Thyroid gland (tissue), 4 donors: ENCODE measurements at regions not wholly inside any gene's neighbourhood (a gene's known extent, or its start where the extent isn't known, plus 50 kb on each side); places are given as distances from the start of the nearest gene placed in this dataset.
A peak's percentile ranks its signal among the peaks of the same experiment; 100 is the strongest.

ENCODE experiments used
- DNase-seq, 2 donors: peaks; one replicate each; pipeline ENCODE4 v3.0.0-alpha.2; 2019
- H3K27ac ChIP-seq, 3 donors: fragments of 200-600 bp; sonication (generic); 1 replicate in 2 of 3; 2 replicates in 1 of 3; pipeline ENCODE4 v1.5.1; 2016 to 2019; ENCODE audit warnings: mild to moderate bottlenecking in 1 of 3, moderate library complexity in 1 of 3
- H3K27me3 ChIP-seq: fragments of 200-600 bp; sonication (generic); one replicate; pipeline ENCODE4 v1.5.1; 2019
- H3K36me3 ChIP-seq, 2 donors: fragments of 200-600 bp; sonication (generic); one replicate each; pipeline ENCODE4 v1.5.1; 2016 to 2019
- H3K4me1 ChIP-seq, 2 donors: fragments of 200-600 bp; sonication (generic); one replicate each; pipeline ENCODE4 v1.5.1; 2017 to 2019
- H3K4me3 ChIP-seq, 3 donors: fragments of 200-600 bp; sonication (generic); replicated peaks in 1 of 3; 1 replicate in 2 of 3; 2 replicates in 1 of 3; pipeline ENCODE4 v1.5.1; 2016; ENCODE audit warnings: mild to moderate bottlenecking in 1 of 3
- H3K9me3 ChIP-seq: fragments of 200-600 bp; sonication (generic); one replicate; pipeline ENCODE4 v1.5.1; 2017
- POLR2A ChIP-seq, 2 donors: fragments of 450-650 bp; IDR thresholded peaks; one replicate each; pipeline ENCODE4 v1.6.1; 2017; ENCODE audit warnings: antibody characterized with exemption in 2 of 2, mild to moderate bottlenecking in 2 of 2, moderate library complexity in 1 of 2
- WGBS, 2 donors: methylation state at CpG; one replicate each; pipeline ENCODE4 v1.1.5; 2017; 5-methylcytosine and 5-hydroxymethylcytosine counted together
- intact Hi-C: fragments of 100-400 bp; cut with DNase I; formaldehyde crosslinking; loops from one replicate; pipeline ENCODE4 v1.15.1; 2023
- TF ChIP-seq, protein P1 (sequence below), 6 experiments: fragments of 200-600 bp in 3 of 6; fragments of 450-650 bp in 3 of 6; sonication (generic) in 3 of 6; IDR thresholded peaks; one replicate each; pipeline ENCODE4 v1.5.1; 2016 to 2019; ENCODE audit warnings: antibody characterized with exemption in 6 of 6, mild to moderate bottlenecking in 2 of 6, inconsistent platforms in 1 of 6, moderate library complexity in 1 of 6

GRCh38 chr17:71071041-71071440, 901.7 kb downstream of the KCNJ2 start:
- intact Hi-C loops: no loop called here
- TF ChIP-seq, protein P1, sequence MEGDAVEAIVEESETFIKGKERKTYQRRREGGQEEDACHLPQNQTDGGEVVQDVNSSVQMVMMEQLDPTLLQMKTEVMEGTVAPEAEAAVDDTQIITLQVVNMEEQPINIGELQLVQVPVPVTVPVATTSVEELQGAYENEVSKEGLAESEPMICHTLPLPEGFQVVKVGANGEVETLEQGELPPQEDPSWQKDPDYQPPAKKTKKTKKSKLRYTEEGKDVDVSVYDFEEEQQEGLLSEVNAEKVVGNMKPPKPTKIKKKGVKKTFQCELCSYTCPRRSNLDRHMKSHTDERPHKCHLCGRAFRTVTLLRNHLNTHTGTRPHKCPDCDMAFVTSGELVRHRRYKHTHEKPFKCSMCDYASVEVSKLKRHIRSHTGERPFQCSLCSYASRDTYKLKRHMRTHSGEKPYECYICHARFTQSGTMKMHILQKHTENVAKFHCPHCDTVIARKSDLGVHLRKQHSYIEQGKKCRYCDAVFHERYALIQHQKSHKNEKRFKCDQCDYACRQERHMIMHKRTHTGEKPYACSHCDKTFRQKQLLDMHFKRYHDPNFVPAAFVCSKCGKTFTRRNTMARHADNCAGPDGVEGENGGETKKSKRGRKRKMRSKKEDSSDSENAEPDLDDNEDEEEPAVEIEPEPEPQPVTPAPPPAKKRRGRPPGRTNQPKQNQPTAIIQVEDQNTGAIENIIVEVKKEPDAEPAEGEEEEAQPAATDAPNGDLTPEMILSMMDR (IDR thresholded peaks at IDR 0.05): no peak
- no peak for TF ChIP-seq POLR2A (IDR thresholded peaks at IDR 0.05)
- H3K4me1 ChIP-seq: no peaks in the 10 kb centered on the region
- no peak overlapping the region for H3K27ac ChIP-seq
- H3K4me3 ChIP-seq: no peak overlapping the region
- H3K36me3 ChIP-seq: no peaks in the 10 kb centered on the region
- no peak for DNase-seq
- WGBS, 2 donors: 93 to 97% methylated on average over 4 of the region's 4 CpGs
- H3K27me3 ChIP-seq: no peaks in the 10 kb centered on the region
- H3K9me3 ChIP-seq: no peaks in the 10 kb centered on the region

DNA sequence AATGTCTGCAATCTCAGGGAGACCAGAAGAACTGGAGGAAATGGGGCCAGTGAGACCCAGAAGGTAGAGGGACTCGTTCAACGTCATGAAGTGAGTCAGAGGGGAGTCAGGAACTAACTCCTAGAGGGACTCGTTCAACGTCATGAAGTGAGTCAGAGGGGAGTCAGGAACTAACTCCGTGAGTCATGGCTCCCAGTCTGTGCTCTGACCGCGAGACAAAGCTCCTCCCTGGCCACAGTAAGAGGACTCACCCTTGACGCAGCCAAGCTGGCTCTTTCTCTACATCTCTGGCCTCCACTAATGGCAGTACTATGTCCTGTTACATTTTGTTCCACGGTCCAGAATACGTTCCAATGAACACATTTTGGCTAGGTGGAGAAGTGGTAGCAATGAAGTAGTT, 902.5 kb downstream of the KCNJ2 start:
- WGBS, 2 donors: 86 to 89% methylated on average over 10 of the region's 10 CpGs
- intact Hi-C loops: no loop called here
- Histone ChIP-seq H3K27ac (no peak overlapping the region), H3K27me3 (no peaks in the 10 kb centered on the region), H3K9me3 (no peaks in the 10 kb centered on the region), H3K4me3 (no peak overlapping the region), H3K36me3 (no peaks in the 10 kb centered on the region), H3K4me1 (no peaks in the 10 kb centered on the region)
- TF ChIP-seq, protein P1 (IDR thresholded peaks at IDR 0.05): no peak
- TF ChIP-seq POLR2A (IDR thresholded peaks at IDR 0.05): no peak
- no peak for DNase-seq

GRCh38 chr17:71080937-71081336, 911.6 kb downstream of the KCNJ2 start:
- H3K27ac ChIP-seq: no peak overlapping the region
- no peaks in the 10 kb centered on the region for H3K36me3 ChIP-seq
- H3K9me3 ChIP-seq: no peaks in the 10 kb centered on the region
- no peak overlapping the region for H3K4me3 ChIP-seq
- H3K27me3 ChIP-seq: no peaks in the 10 kb centered on the region
- WGBS, 2 donors: 88 to 89% methylated on average over 11 of the region's 11 CpGs
- TF ChIP-seq POLR2A (IDR thresholded peaks at IDR 0.05): no peak
- TF ChIP-seq, protein P1 (IDR thresholded peaks at IDR 0.05): no peak
- intact Hi-C loops: loop anchor here (10.0 kb wide), 1 partner anchor 316 kb away; no protein-coding TSS in a partner anchor
- no peak for DNase-seq
- no peaks in the 10 kb centered on the region for H3K4me1 ChIP-seq

DNA sequence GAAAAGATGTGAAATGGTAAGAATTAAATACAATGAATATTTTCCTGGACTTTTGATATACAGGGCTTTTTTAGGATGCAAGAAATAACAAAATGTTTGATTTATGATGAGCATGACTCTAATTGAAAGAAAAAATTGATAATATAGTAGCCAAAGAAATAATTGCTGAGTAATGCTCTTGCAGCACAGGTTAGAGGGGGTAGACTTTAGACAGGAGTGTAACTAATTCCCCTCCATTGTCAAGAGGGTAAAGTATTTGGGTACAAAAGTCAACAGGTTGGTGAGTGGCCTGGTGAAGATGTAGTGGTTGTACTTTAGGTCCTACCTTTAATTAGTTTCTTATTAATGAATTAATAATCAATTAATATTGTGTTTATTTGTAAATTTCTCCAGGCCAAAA, 912.3 kb downstream of the KCNJ2 start:
- intact Hi-C loops: loop anchor here (10.0 kb wide), 1 partner anchor 317 kb away; no protein-coding TSS in a partner anchor

DNA sequence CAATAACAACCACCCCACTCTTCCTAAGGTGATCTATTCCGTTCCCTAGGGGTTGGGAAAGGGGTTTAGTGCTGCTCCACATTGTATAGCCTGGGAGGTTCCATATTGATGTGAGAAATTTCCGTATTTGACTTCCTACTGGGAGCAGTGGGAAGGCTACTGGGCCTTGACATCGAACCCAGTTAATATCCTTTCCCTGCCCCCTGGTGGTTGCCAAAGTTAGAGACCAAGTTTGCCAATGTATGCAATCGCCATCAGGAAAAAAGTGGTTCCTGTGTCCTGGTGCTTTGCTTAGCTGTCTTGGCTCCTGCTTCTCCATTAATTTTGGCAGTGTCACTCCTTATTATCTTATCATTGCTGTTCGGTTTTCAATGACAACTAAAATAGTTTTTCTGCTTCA, 914.9 kb downstream of the KCNJ2 start:
- peak; percentile 51 to 63 for DNase-seq
- intact Hi-C loops: loop anchor here (10.0 kb wide), 1 partner anchor 319 kb away; no protein-coding TSS in a partner anchor
- 54 to 60% methylated on average over 5 of the region's 5 CpGs for WGBS, 2 donors

More for the DNA sequence above, 912.3 kb downstream of the KCNJ2 start:
- no peak for DNase-seq
- Histone ChIP-seq H3K4me3 (no peak overlapping the region), H3K27ac (no peak overlapping the region), H3K9me3 (no peaks in the 10 kb centered on the region), H3K27me3 (no peaks in the 10 kb centered on the region), H3K36me3 (no peaks in the 10 kb centered on the region), H3K4me1 (no peaks in the 10 kb centered on the region)
- TF ChIP-seq, protein P1 (IDR thresholded peaks at IDR 0.05): no peak
- TF ChIP-seq POLR2A (IDR thresholded peaks at IDR 0.05): no peak

More for the DNA sequence above, 914.9 kb downstream of the KCNJ2 start:
- H3K4me3 ChIP-seq: no peak overlapping the region
- no peak overlapping the region for H3K27ac ChIP-seq
- no peaks in the 10 kb centered on the region for H3K4me1 ChIP-seq
- TF ChIP-seq, protein P1 (IDR thresholded peaks at IDR 0.05): peak in 5 of 6 experiments; percentile 19 to 64 (median 52)
- no peak for TF ChIP-seq POLR2A (IDR thresholded peaks at IDR 0.05)
- no peaks in the 10 kb centered on the region for H3K9me3 ChIP-seq
- no peaks in the 10 kb centered on the region for H3K27me3 ChIP-seq
- no peaks in the 10 kb centered on the region for H3K36me3 ChIP-seq
